ENCODE measurements at regions not wholly inside any gene's neighbourhood (a gene's known extent, or its start where the extent isn't known, plus 50 kb on each side); places are given as distances from the start of the nearest gene placed in this dataset.

DNA sequence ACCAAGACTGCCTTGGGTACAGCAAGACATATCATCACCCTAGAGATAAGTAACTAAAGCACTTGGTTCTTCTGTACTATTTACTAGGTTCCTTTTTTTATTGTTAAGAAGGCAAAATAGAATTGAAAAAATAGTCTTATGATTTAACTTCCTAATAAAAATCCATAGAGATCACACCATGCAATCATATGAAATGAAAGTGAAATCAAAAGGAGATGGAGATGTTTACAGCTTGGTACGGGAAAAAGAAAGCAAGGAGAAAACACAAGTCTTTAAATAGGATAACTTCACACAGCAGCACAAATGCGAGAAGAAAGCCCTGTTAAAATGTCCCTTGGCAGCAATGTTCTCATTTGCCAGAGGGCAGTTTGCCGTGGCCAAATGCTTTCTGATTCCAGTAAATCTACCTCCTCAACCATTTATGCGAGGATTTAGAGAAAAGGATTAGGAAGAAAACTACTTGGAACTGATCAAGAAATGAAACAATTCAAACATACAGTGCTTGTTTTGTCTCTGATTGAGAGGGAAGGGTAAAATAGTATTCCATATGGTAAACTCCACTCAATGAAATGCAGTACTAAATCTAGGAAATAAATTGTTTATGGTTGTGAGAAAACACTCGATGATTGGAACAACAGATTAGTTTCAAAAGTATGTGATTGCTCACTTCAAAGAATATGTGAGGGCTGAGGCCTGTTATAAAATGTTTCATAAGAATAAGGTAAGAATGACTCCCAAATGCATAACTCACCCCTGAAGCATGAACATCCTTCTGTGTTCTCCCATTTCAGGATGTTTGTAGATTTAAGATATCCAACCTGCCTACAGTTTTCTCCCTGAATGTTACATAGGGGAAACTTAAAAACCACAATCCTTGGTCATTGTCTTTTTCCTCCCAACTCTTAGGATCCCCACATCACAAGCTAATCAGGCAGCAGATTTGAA is 487.8 kb downstream of the DACH1 start:
- TF ChIP-seq, protein P1, sequence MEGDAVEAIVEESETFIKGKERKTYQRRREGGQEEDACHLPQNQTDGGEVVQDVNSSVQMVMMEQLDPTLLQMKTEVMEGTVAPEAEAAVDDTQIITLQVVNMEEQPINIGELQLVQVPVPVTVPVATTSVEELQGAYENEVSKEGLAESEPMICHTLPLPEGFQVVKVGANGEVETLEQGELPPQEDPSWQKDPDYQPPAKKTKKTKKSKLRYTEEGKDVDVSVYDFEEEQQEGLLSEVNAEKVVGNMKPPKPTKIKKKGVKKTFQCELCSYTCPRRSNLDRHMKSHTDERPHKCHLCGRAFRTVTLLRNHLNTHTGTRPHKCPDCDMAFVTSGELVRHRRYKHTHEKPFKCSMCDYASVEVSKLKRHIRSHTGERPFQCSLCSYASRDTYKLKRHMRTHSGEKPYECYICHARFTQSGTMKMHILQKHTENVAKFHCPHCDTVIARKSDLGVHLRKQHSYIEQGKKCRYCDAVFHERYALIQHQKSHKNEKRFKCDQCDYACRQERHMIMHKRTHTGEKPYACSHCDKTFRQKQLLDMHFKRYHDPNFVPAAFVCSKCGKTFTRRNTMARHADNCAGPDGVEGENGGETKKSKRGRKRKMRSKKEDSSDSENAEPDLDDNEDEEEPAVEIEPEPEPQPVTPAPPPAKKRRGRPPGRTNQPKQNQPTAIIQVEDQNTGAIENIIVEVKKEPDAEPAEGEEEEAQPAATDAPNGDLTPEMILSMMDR (IDR thresholded peaks at IDR 0.05; ENCODE audit: poor library complexity), result no peak
- TF ChIP-seq EZH2phosphoT487 (IDR thresholded peaks at IDR 0.05; ENCODE audit: low read depth, severe bottlenecking, unreplicated experiment), result no peak

Measured in hepatocyte (in vitro differentiated cells).